CD14-positive monocyte (primary cell): ENCODE measurements at regions not wholly inside any gene's neighbourhood (a gene's known extent, or its start where the extent isn't known, plus 50 kb on each side); places are given as distances from the start of the nearest gene placed in this dataset.
A peak's percentile ranks its signal among the peaks of the same experiment; 100 is the strongest.

Source experiments
- DNase-seq, 3 donors: peaks; one replicate each; pipeline ENCODE4 v3.0.0-alpha.2; 2011 to 2022
- H2AFZ ChIP-seq: 2 replicates; pipeline ENCODE4 v1.6.0; 2012; ENCODE audit warnings: mild to moderate bottlenecking, low read depth, low read length, inconsistent platforms; ENCODE audit not compliant: insufficient read depth, poor library complexity, severe bottlenecking
- H3K27ac ChIP-seq, 2 donors: 1 replicate in 1 of 2; 2 replicates in 1 of 2; pipeline ENCODE4 v1.5.1; 2012 to 2013; ENCODE audit warnings: low read length in 2 of 2, control low read depth in 1 of 2, inconsistent platforms in 1 of 2, low read depth in 1 of 2, mild to moderate bottlenecking in 1 of 2
- H3K27me3 ChIP-seq, 2 donors: one replicate each; pipeline versions ENCODE4 v1.6.0 to v1.6.1; 2011 to 2013; ENCODE audit warnings: low read length in 2 of 2; ENCODE audit not compliant: control insufficient read depth in 2 of 2, insufficient read depth in 2 of 2
- H3K36me3 ChIP-seq, 2 donors: replicated peaks in 1 of 2; 1 replicate in 1 of 2; 2 replicates in 1 of 2; pipeline versions ENCODE4 v1.5.1 to v1.6.1; 2012 to 2013; ENCODE audit warnings: low read length in 2 of 2, control low read depth in 1 of 2, inconsistent platforms in 1 of 2, mild to moderate bottlenecking in 1 of 2; ENCODE audit not compliant: insufficient read depth in 2 of 2, control insufficient read depth in 1 of 2
- H3K4me1 ChIP-seq, 2 donors: 1 replicate in 1 of 2; 2 replicates in 1 of 2; pipeline versions ENCODE4 v1.5.1 to v1.6.1; 2012 to 2013; ENCODE audit warnings: low read length in 2 of 2, control low read depth in 1 of 2, inconsistent platforms in 1 of 2, mild to moderate bottlenecking in 1 of 2, moderate library complexity in 1 of 2; ENCODE audit not compliant: insufficient read depth in 2 of 2, control insufficient read depth in 1 of 2
- H3K4me2 ChIP-seq: replicated peaks from 2 replicates; pipeline ENCODE3; 2012; ENCODE audit warnings: low read length, moderate library complexity, mild to moderate bottlenecking; ENCODE audit not compliant: poor library complexity, severe bottlenecking; ENCODE audit errors: extremely low read depth
- H3K4me3 ChIP-seq, 3 experiments: fragments of 200-600 bp in 1 of 3; sonication (generic) in 1 of 3; replicated peaks in 1 of 3; 1 replicate in 2 of 3; 2 replicates in 1 of 3; pipeline ENCODE4 v1.5.1; 2011 to 2013; ENCODE audit warnings: low read length in 3 of 3, mild to moderate bottlenecking in 3 of 3, control low read depth in 2 of 3, low read depth in 2 of 3, inconsistent platforms in 1 of 3, moderate library complexity in 1 of 3
- H3K79me2 ChIP-seq: 2 replicates; pipeline ENCODE4 v1.6.0; 2012; ENCODE audit warnings: mild to moderate bottlenecking, control low read depth, inconsistent platforms, low read length, moderate library complexity; ENCODE audit not compliant: insufficient read depth
- H3K9ac ChIP-seq: 2 replicates; pipeline ENCODE4 v1.6.0; 2017; ENCODE audit warnings: low read length, mild to moderate bottlenecking; ENCODE audit not compliant: insufficient read depth, poor library complexity, severe bottlenecking
- H3K9me3 ChIP-seq, 2 donors: replicated peaks in 1 of 2; 1 replicate in 1 of 2; 2 replicates in 1 of 2; pipeline versions ENCODE4 v1.5.1 to v1.6.1; 2012 to 2013; ENCODE audit warnings: low read length in 2 of 2, control low read depth in 1 of 2; ENCODE audit not compliant: control insufficient read depth in 1 of 2, insufficient read depth in 1 of 2
- H4K20me1 ChIP-seq: 2 replicates; pipeline ENCODE4 v1.6.0; 2012; ENCODE audit warnings: mild to moderate bottlenecking, low read length, control low read depth, moderate library complexity; ENCODE audit not compliant: insufficient read depth
- H3K27ac Mint-ChIP-seq, 7 donors: one replicate each; pipeline ENCODE4 v1.8.0; 2020; ENCODE audit warnings: mild to moderate bottlenecking in 7 of 7, mixed read lengths in 7 of 7, moderate library complexity in 6 of 7, inconsistent platforms in 2 of 7
- H3K27me3 Mint-ChIP-seq, 3 donors: one replicate each; pipeline ENCODE4 v1.8.0; 2021 to 2022; ENCODE audit warnings: low read depth in 3 of 3, mild to moderate bottlenecking in 3 of 3, mixed read lengths in 3 of 3, moderate library complexity in 3 of 3, inconsistent platforms in 1 of 3
- H3K36me3 Mint-ChIP-seq, 2 donors: one replicate each; pipeline ENCODE4 v1.8.0; 2020; ENCODE audit warnings: mixed read lengths in 2 of 2, inconsistent platforms in 1 of 2, mild to moderate bottlenecking in 1 of 2
- H3K4me1 Mint-ChIP-seq: one replicate; pipeline ENCODE4 v1.8.0; 2020; ENCODE audit warnings: mild to moderate bottlenecking, mixed read lengths
- H3K4me3 Mint-ChIP-seq, 2 donors: one replicate each; pipeline ENCODE4 v1.8.0; 2020; ENCODE audit warnings: mild to moderate bottlenecking in 2 of 2, mixed read lengths in 2 of 2, moderate library complexity in 1 of 2
- H3K9me3 Mint-ChIP-seq, 7 donors: one replicate each; pipeline ENCODE4 v1.8.0; 2020 to 2022; ENCODE audit warnings: mixed read lengths in 7 of 7, mild to moderate bottlenecking in 6 of 7, moderate library complexity in 6 of 7, inconsistent platforms in 2 of 7
- whole genome bisulfite sequencing: methylation state at CpG from one replicate; pipeline ENCODE4 v1.1.5; 2013; ENCODE audit warnings: missing lambda C conversion rate; ENCODE audit not compliant: insufficient coverage; 5-methylcytosine and 5-hydroxymethylcytosine counted together
- intact Hi-C, 2 donors: fragments of 100-400 bp; cut with micrococcal nuclease; formaldehyde crosslinking; loops; one replicate each; pipeline versions ENCODE4 v1.15.0 to v1.15.1; 2023
- TF ChIP-seq, protein P1 (sequence below): fragments of 200-600 bp; IDR thresholded peaks from one replicate; pipeline ENCODE4 v1.8.0; 2022; ENCODE audit warnings: antibody characterized with exemption, mild to moderate bottlenecking

DNA sequence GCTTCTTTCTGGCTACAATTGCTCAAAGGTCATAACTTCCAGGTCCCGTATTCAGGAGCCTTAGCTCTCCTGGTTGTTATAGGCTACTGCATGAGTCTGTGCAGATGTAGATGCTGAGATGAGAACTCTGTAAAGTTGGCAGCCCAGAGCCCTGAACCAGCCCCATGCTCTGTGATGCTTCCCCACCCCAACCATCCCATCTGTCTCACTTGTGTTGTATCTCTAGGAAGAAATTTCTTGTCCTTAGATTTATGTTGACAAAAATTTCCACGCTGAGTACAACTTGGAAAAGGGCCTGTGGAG, 61.2 kb upstream of the EEPD1 start:
- Mint-ChIP-seq H3K9me3 (peaks cover 4 to 23% (median 13%) of the 10 kb centered on the region in 7 donors), H3K4me3 (no peak overlapping the region), H3K27me3 (peaks cover 0 to 2% (median 0%) of the 10 kb centered on the region in 3 donors), H3K36me3 (no peaks in the 10 kb centered on the region), H3K27ac (peak overlapping the region in 1 of 7 donors; percentile 3), H3K4me1 (no peaks in the 10 kb centered on the region)
- Histone ChIP-seq H3K36me3 (no peaks in the 10 kb centered on the region), H3K4me3 (no peak overlapping the region), H3K9me3 (peaks cover 4 to 14% of the 10 kb centered on the region in 2 donors), H3K9ac (no peak overlapping the region), H2AFZ (no peak overlapping the region), H3K4me2 (no peak overlapping the region), H4K20me1 (no peaks in the 10 kb centered on the region), H3K27ac (no peak overlapping the region), H3K4me1 (no peaks in the 10 kb centered on the region), H3K27me3 (no peaks in the 10 kb centered on the region), H3K79me2 (no peaks in the 10 kb centered on the region)
- WGBS, result 90% methylated on average over 1 of the region's 2 CpGs
- intact Hi-C loops, result no loop called here
- no peak for DNase-seq
- TF ChIP-seq, protein P1, sequence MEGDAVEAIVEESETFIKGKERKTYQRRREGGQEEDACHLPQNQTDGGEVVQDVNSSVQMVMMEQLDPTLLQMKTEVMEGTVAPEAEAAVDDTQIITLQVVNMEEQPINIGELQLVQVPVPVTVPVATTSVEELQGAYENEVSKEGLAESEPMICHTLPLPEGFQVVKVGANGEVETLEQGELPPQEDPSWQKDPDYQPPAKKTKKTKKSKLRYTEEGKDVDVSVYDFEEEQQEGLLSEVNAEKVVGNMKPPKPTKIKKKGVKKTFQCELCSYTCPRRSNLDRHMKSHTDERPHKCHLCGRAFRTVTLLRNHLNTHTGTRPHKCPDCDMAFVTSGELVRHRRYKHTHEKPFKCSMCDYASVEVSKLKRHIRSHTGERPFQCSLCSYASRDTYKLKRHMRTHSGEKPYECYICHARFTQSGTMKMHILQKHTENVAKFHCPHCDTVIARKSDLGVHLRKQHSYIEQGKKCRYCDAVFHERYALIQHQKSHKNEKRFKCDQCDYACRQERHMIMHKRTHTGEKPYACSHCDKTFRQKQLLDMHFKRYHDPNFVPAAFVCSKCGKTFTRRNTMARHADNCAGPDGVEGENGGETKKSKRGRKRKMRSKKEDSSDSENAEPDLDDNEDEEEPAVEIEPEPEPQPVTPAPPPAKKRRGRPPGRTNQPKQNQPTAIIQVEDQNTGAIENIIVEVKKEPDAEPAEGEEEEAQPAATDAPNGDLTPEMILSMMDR, result no peak

DNA sequence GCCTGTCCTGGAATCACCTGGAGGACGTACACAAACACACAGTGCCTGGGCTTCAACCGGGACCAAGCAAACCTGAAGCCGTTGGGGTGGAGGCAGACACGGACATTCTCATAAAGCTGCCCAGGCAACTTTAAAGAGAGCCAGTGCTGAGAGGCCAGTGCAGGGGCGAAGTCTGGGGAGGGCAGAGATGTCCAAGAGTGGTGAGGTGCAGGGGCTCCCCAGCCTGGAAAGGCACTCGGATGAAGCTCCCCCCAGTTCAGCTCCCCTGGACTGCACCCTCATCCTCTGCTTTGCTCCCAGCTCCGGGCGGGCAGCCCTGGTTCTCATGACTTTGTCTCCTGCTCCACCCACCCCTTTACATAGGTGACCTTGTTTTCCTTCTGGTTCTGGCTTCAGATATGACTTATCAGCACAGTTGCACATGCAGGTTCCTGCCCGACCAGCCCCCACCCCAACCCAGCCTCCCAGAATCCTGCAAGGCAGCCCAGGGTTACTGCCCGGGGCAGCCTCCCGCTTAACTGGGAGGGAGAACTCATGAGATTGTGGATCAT, 60.8 kb upstream of the EEPD1 start:
- Mint-ChIP-seq H3K4me3 (no peak overlapping the region), H3K4me1 (no peaks in the 10 kb centered on the region), H3K27ac (no peak overlapping the region), H3K36me3 (no peaks in the 10 kb centered on the region), H3K9me3 (peaks cover 4 to 23% (median 13%) of the 10 kb centered on the region in 7 donors), H3K27me3 (peaks cover 0 to 2% (median 0%) of the 10 kb centered on the region in 3 donors)
- H3K36me3 ChIP-seq, result no peaks in the 10 kb centered on the region
- H3K9ac ChIP-seq, result no peak overlapping the region
- no peak overlapping the region for H2AFZ ChIP-seq
- DNase-seq, result no peak
- no peaks in the 10 kb centered on the region for H4K20me1 ChIP-seq
- no peak overlapping the region for H3K4me3 ChIP-seq
- H3K4me1 ChIP-seq, result no peaks in the 10 kb centered on the region
- no peak overlapping the region for H3K27ac ChIP-seq
- peaks cover 4 to 14% of the 10 kb centered on the region in 2 donors for H3K9me3 ChIP-seq
- intact Hi-C loops, result no loop called here
- 98% methylated on average over 6 of the region's 11 CpGs for WGBS
- H3K4me2 ChIP-seq, result no peak overlapping the region
- no peaks in the 10 kb centered on the region for H3K27me3 ChIP-seq
- H3K79me2 ChIP-seq, result no peaks in the 10 kb centered on the region
- TF ChIP-seq, protein P1, result no peak
